IMR-90 (cell line): ENCODE measurements at regions not wholly inside any gene's neighbourhood (a gene's known extent, or its start where the extent isn't known, plus 50 kb on each side); places are given as distances from the start of the nearest gene placed in this dataset.

Experiments used
- CTCF ChIP-seq: conservative IDR thresholded peaks from 2 replicates; pipeline ENCODE4 v1.5.1; 2012; ENCODE audit warnings: mild to moderate bottlenecking, low read depth, low read length, improper control_type of control experiment
- MAFK ChIP-seq: IDR thresholded peaks from 2 replicates; pipeline ENCODE4 v1.6.1; 2012; ENCODE audit warnings: low read depth, low read length, improper control_type of control experiment
- POLR2A ChIP-seq: IDR thresholded peaks from 2 replicates; pipeline ENCODE4 v1.6.1; 2012; ENCODE audit warnings: mild to moderate bottlenecking, low read depth, low read length
- RAD21 ChIP-seq: IDR thresholded peaks from 2 replicates; pipeline ENCODE4 v1.6.1; 2012; ENCODE audit warnings: low read length, improper control_type of control experiment
- RCOR1 ChIP-seq: IDR thresholded peaks from 2 replicates; pipeline ENCODE4 v1.6.1; 2012; ENCODE audit warnings: mild to moderate bottlenecking, low read length, improper control_type of control experiment; ENCODE audit not compliant: insufficient replicate concordance

GRCh38 chr1:208775841-208776240, 531.7 kb upstream of the PLXNA2 start:
- TF ChIP-seq CTCF (no peak), RCOR1 (no peak), MAFK (no peak), RAD21 (no peak), POLR2A (no peak)
